ENCODE measurements at regions not wholly inside any gene's neighbourhood (a gene's known extent, or its start where the extent isn't known, plus 50 kb on each side); places are given as distances from the start of the nearest gene placed in this dataset.

GRCh38 chr15:61794276-61794675 lies 266.0 kb downstream of the VPS13C start:
- no peak for TF ChIP-seq EP300 (IDR thresholded peaks at IDR 0.05; ENCODE audit: borderline replicate concordance in 1 of 2, control insufficient read depth in 1 of 2, low read depth in 2 of 2, low read length in 2 of 2)
- TF ChIP-seq EZH2 (IDR thresholded peaks at IDR 0.05; ENCODE audit: borderline replicate concordance, control insufficient read depth, low read depth, low read length) = no peak
- TF ChIP-seq CTCF (IDR thresholded peaks at IDR 0.05 in 2 of 3, conservative IDR thresholded peaks at IDR 0.05 in 1 of 3; ENCODE audit: control insufficient read depth in 2 of 3, extremely low read depth in 1 of 3, insufficient read depth in 1 of 3, low read depth in 3 of 3, low read length in 3 of 3) = no peak
- no peak for TF ChIP-seq HDAC2 (IDR thresholded peaks at IDR 0.05)
- TF ChIP-seq TARDBP (IDR thresholded peaks at IDR 0.05; ENCODE audit: borderline replicate concordance) = no peak
- no peak for TF ChIP-seq YBX1 (IDR thresholded peaks at IDR 0.05)
